ENCODE measurements at regions not wholly inside any gene's neighbourhood (a gene's known extent, or its start where the extent isn't known, plus 50 kb on each side); places are given as distances from the start of the nearest gene placed in this dataset.
"Not testable (repeated sequence)": the region's sequence is repeated elsewhere in the genome, so short reads cannot be mapped to it uniquely, and the experiment has no call there.

GRCh38 chr2:120540719-120541552, 194.7 kb upstream of the GLI2 start:
- DNase-seq = no peak

GRCh38 chr2:120541553-120541932, 194.1 kb upstream of the GLI2 start:
- no peak for DNase-seq

DNA sequence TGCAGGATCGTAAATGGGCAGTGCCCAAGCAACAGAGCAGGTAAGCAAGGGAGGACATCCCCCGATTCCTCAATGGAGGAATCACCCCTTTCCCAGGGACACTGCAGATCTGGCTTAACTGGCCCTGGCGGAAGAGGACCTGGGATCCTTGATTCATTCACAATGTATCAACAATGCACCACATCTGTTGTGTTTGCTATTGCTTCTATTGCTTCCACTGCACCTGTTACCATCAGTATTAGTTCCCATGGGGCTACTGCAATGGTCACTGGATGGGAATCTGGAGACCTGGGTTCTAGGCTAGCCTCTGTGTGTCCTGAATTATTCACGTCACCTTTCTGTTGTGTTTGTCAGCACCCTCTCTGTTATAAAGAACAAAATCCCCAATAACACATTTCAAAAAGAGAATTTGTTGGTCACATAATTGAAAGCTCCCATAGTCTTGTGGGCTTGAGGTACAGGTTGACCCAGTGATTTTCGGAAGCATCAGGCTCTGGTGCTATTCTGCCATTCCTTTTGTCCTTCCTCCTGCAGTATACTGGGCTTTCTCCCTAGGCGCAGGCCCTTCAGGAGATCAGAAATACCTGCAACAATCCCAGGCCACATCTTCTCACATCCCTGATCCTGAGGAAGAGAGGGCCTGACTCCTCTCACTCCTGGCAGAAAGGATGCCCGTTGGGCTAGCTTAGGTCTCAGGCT, 193.5 kb upstream of the GLI2 start:
- no peak for DNase-seq

GRCh38 chr2:120542911-120543527, 192.6 kb upstream of the GLI2 start:
- no peak for DNase-seq

- DNase-seq = no peak
Observed at GRCh38 chr2:120543899-120544298, 191.8 kb upstream of the GLI2 start.

DNA sequence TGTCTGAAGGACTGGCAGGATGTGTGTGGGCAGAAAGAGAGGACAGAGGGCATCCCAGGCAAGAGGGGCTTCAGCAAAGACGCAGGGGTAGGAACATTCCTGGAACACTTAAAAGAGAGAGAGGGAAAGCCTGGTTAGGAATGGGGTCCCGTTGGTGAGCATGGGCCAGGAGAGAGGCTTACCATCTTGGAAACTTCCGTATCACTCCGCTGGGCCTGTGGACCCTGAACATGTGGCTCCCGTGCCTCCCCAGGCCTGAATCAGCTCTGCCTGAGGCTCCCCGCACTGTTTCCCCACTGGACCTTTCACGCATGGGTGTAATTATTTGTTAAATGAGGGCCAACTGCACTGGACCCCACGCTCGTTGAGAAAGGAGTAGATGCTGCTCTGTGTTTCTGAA, 191.1 kb upstream of the GLI2 start:
- DNase-seq = no peak

- not testable (repeated sequence) for DNase-seq
Observed at GRCh38 chr2:120545007-120545406, 190.7 kb upstream of the GLI2 start.

DNA sequence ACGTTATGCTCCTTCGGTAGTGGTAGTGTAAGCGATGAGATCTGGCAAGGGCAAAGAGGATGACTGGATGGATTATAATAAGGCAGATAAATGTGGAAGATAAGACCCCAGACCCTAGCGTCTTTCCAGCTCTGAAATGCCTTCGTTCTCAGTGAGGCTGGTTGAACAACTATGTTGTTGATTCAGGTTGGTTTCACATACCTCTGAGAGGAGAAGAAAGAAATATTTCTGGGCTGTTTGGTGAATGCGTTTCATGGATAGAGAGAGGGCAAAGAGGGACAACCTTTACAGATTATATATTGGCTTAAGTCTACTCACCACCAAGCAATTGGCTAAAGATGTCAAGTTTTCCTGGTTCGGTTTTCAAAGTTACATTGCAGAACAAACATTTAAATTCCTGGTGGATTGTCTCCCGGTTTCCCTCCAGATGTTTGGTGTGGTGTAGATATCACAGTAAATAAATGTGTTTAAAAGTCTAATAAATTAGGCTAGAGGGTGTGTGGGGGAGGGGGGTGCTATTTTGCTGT, 190.1 kb upstream of the GLI2 start:
- DNase-seq = no peak

DNA sequence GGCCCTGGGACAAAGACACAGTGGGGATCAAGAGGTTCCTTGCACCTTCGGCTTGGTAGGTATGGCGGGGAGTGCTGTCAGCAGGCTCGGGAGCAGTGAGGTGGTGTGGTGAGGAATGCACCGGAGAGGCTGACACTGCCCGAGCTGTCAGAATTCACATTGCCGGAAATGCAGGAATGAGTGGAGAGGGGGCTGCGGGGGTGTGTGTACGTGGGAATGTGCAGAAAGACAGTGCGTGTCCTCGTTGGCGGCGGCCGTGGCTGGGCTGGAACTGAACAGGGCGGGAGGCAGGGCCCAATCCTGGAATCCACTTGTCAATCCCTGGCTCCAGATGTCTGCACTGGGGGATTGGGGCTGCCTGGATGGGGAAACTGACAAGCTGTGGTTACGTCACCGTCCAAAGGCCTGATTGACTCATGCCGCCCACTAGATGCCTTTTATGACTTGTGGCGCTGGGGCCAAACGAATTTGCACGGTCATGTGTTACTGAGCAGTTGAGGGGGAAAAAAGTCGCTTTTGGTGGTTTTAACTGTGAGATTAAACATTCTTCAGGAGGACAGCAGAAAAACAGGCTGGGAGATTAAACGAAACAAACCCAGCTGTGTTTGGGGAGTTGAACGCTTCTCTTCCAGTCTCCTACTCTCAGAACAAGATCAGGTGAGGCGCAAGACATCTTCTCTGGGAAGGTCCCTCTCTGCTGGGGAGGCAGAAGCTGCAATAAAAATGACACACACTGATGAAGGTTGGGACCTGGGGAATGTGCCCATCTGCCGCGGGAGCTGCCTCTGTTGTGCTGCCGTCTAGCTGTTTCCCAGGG, 189.4 kb upstream of the GLI2 start:
- DNase-seq = no peak

DNA sequence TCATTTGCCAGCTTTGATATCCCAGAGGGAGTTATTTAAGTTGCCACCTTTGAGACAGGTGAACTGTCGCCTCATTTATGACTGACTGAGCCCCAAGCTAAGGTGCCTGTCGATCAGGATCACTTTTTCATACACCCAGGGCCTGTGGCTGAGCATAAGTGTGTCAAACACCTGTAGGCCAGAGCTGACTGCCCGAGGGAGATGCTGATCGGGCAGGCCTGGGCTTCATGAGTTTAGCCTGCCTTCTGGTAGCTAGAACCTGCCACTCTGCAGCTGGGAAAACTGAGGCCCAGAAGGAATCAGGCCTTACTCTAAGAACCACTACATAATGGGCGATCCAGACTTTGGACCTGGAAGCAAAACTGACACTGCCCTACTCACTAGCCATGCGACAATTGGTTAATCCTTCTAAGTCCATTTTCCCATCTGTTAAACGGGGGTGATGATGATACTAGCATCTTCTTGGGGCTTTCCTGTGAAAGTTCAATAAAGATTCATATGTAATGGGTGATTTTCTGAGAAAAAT, 188.7 kb upstream of the GLI2 start:
- no peak for DNase-seq

DNA sequence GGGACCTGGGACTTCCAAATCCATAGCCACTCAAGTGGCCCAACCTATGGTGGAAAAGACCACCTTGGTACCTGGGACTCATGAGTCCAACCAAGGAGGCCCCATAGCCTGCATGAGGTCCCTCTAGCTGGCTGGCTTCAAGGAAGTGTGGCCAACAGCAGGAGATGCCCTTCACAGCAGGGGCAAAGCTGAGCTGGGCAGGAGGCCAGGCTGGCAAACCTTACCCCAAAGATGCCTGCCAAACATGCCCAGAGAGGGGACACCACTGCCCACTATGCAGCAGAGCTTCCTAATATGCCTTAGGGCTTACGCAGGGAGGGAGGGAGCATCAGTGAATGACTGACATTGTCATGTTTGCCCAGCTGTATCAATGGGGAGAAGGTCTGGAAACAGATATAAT, 188.0 kb upstream of the GLI2 start:
- DNase-seq = no peak

- no peak for DNase-seq
Observed at GRCh38 chr2:120548627-120549608, 186.8 kb upstream of the GLI2 start.

GRCh38 chr2:120549841-120550240, 185.8 kb upstream of the GLI2 start:
- no peak for DNase-seq

GRCh38 chr2:120550282-120550681, 185.4 kb upstream of the GLI2 start:
- DNase-seq = no peak

DNA sequence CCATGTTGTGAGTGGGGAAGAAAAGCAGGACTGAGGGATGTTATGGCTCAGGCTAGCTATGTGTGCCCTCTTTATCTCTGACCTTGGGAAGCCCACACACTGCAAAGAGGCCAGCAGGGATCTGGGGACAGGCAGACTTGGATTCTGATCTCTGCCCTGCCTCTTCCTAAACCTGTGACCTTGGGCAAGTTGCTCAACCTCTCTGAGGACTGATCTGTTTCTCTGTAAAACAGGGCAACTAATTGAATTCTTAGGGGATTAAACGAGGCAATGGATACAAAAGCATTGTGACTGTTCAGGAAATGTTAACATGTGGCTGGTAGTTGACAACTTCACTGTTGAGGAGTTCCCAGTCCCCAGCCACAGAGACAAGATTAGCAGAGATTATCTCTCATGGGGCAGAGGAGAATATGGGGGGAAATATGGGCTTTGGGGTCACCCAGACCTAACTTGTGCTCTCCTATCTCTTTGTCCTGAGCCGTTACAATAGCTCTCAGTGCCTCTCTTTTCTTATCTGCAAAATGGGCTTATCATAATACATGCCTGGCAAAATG, 184.7 kb upstream of the GLI2 start:
- DNase-seq = no peak

DNA sequence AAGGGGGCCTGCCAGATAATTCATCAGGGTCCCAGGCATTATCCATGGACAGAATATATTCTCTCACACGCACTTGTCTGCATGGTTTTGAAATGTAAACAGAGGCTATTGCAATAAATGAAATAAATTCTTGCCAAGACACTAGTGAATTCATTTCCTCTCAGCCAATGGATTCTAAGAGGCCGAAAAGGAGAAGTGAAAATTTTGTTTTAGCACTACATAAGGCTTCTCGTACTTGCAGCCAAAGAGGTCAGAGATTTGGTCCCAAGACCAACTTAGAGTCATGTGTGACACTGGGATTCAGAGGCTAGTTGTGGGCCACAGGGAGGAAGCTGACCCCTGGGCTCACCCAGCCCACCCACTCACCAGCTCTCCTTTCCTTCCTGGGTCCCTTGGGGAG, 184.1 kb upstream of the GLI2 start:
- DNase-seq = no peak

GRCh38 chr2:120552079-120552478, 183.6 kb upstream of the GLI2 start:
- DNase-seq = no peak

- DNase-seq = no peak
Observed at GRCh38 chr2:120552800-120553481, 182.7 kb upstream of the GLI2 start.

- no peak for DNase-seq
Observed at GRCh38 chr2:120554625-120555032, 181.0 kb upstream of the GLI2 start.

- DNase-seq = no peak
Observed at GRCh38 chr2:120555092-120555491, 180.6 kb upstream of the GLI2 start.

Measured in T1000 (cell line).